ENCODE measurements at regions not wholly inside any gene's neighbourhood (a gene's known extent, or its start where the extent isn't known, plus 50 kb on each side); places are given as distances from the start of the nearest gene placed in this dataset.

DNA sequence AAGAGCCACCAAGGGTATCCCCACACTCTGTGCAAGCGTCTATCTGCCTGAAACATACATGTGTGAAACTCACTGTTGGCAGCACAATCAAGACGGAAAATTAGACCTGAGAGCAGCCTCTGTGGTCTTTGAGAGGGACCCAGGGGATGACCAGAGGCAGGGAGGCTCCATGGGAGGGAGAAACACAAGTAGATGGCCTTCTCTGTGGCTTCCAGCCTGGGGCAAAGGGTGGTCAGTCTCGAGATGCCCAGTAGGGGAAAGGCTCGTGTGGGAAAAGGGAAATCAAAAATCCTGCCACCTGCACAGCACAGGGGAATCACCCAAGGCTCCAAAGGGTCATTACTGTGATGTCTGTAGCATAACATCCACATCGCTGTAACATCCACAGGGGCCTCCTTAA lies 823.3 kb downstream of the KCNJ18 start:
- TF ChIP-seq, protein P1, sequence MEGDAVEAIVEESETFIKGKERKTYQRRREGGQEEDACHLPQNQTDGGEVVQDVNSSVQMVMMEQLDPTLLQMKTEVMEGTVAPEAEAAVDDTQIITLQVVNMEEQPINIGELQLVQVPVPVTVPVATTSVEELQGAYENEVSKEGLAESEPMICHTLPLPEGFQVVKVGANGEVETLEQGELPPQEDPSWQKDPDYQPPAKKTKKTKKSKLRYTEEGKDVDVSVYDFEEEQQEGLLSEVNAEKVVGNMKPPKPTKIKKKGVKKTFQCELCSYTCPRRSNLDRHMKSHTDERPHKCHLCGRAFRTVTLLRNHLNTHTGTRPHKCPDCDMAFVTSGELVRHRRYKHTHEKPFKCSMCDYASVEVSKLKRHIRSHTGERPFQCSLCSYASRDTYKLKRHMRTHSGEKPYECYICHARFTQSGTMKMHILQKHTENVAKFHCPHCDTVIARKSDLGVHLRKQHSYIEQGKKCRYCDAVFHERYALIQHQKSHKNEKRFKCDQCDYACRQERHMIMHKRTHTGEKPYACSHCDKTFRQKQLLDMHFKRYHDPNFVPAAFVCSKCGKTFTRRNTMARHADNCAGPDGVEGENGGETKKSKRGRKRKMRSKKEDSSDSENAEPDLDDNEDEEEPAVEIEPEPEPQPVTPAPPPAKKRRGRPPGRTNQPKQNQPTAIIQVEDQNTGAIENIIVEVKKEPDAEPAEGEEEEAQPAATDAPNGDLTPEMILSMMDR (IDR thresholded peaks at IDR 0.05), result no peak
- no peak for TF ChIP-seq POLR2A (IDR thresholded peaks at IDR 0.05)

All from esophagus squamous epithelium (tissue), 4 donors.